Large intestine (tissue), 3 donors: ENCODE measurements at regions not wholly inside any gene's neighbourhood (a gene's known extent, or its start where the extent isn't known, plus 50 kb on each side); places are given as distances from the start of the nearest gene placed in this dataset.

Experiments used
- DNase-seq, 2 donors: peaks; one replicate each; pipeline versions ENCODE4 v3.0.0 to v3.0.0-alpha.2; 2013
- H3K27ac ChIP-seq: one replicate; pipeline ENCODE4 v1.5.1; 2013; ENCODE audit warnings: low read length
- H3K27me3 ChIP-seq: 2 replicates; pipeline ENCODE4 v1.6.1; 2013; ENCODE audit warnings: low read length; ENCODE audit not compliant: control insufficient read depth, insufficient read depth
- H3K36me3 ChIP-seq: 2 replicates; pipeline ENCODE4 v1.6.1; 2013; ENCODE audit warnings: low read length; ENCODE audit not compliant: control insufficient read depth, insufficient read depth
- H3K4me1 ChIP-seq: one replicate; pipeline ENCODE4 v1.6.1; 2013; ENCODE audit warnings: low read length; ENCODE audit not compliant: control insufficient read depth, insufficient read depth
- H3K4me3 ChIP-seq: one replicate; pipeline ENCODE4 v1.5.1; 2013; ENCODE audit warnings: low read length
- H3K9me3 ChIP-seq: one replicate; pipeline ENCODE4 v1.6.1; 2013; ENCODE audit warnings: mild to moderate bottlenecking, low read depth, low read length, moderate library complexity; ENCODE audit not compliant: control insufficient read depth
- WGBS: methylation state at CpG from one replicate; pipeline ENCODE4 v1.1.5; 2013; ENCODE audit warnings: low lambda C conversion rate; ENCODE audit not compliant: insufficient coverage; 5-methylcytosine and 5-hydroxymethylcytosine counted together

DNA sequence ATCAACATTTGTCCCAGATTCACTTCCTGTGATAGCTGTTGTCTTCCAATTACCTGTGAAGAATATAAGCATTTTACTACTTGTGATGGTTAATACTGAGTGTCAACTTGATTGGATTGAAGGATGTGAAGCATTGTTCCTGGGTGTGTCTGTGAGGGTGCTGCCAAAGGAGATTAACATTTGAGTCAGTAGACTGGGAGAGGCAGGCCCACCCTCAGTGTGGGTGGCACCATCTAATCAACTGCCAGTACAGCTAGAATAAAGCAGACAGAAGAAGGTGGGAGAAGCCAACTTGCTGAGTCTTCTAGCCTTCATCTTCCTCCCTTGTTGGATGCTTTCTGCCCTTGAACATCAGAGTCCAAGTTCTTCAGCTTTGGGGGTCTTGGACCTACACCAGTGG is 660.4 kb upstream of the GOT2 start:
- Histone ChIP-seq H3K36me3 (no peaks in the 10 kb centered on the region), H3K27ac (no peak overlapping the region), H3K9me3 (no peaks in the 10 kb centered on the region), H3K4me1 (no peaks in the 10 kb centered on the region), H3K4me3 (no peak overlapping the region), H3K27me3 (no peaks in the 10 kb centered on the region)
- DNase-seq: no peak

DNA sequence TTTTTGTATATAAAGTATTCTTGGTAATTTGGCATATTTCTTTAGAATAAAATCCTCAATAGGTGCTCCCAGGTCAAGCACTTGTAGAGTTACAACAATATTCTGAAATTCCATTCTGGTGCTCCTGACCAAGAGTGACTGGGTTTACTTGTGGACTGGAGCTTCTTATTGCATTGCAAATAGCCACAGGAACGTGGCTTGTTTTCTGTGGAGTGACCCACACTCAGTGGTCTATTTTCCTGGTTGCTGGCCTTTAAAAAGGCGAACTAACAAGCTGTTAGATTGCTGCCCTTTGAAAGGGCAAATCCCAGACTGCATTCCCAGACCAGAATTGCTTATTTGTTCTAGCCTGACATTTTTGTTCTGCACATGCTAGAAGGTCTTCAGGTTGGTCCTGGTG is 658.8 kb upstream of the GOT2 start:
- no peak overlapping the region for H3K27ac ChIP-seq
- H3K36me3 ChIP-seq: no peaks in the 10 kb centered on the region
- no peak overlapping the region for H3K4me3 ChIP-seq
- no peak for DNase-seq
- no CpG with 5 or more reads among the region's 2 CpGs for WGBS
- H3K9me3 ChIP-seq: no peaks in the 10 kb centered on the region
- no peaks in the 10 kb centered on the region for H3K4me1 ChIP-seq
- no peaks in the 10 kb centered on the region for H3K27me3 ChIP-seq

DNA sequence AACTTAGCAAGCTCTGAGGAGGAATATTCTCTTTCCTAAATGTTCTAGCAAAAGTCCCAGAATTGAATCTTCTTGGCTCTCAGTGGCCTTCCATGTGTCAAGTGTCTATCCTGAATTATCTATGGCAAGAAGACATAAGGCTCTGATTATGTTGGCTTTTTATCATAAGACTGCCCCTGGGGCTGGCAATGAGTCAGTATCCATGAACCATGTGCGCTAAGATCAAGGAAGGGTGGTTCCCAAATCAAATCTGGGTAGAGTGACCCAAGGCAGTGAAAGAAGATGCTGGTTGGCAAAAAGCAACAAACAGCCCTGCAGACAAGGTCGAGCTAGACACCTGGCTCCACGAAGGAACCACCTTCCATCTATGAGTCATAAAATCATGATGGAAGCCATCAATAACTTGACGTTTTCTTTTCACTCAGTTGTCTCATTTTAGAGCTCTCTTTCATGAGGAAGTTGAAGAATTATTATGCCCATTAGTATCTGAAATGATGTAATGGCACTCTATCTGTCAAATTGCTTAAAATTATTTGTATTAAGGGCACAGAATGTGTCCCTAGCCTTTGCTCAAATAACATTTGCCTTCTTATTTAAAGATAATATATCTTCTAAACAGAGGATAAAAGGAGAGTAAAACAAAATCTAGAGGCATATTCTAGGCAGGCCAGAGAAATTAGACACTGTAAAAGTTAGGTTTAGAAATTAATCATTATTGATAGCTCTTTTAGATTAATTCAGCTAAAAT is 657.7 kb upstream of the GOT2 start:
- no peaks in the 10 kb centered on the region for H3K27me3 ChIP-seq
- H3K9me3 ChIP-seq: no peaks in the 10 kb centered on the region
- no peaks in the 10 kb centered on the region for H3K36me3 ChIP-seq
- WGBS: 100% methylated on average over 1 of the region's 4 CpGs
- H3K4me3 ChIP-seq: no peak overlapping the region
- no peak for DNase-seq
- H3K27ac ChIP-seq: no peak overlapping the region
- no peaks in the 10 kb centered on the region for H3K4me1 ChIP-seq

DNA sequence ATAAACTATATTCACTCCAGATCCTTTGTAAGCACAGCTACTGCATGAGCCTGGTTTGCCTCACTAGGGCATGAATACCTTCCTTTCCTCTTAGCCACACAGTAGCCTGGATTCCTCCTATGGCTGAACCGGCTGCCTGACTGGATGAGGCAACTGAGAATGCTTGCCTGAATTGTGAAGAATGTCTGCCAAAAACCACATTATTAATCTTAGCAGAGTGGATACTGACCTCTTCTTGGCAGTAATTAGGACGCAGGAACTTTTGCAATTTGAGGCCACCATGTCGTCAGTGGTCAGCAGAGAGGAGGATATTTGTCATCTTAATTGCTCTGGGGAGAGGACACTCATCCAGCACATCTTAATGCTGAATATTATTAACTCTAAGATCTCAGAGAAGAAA is 651.8 kb upstream of the GOT2 start:
- Histone ChIP-seq H3K27ac (no peak overlapping the region), H3K36me3 (no peaks in the 10 kb centered on the region), H3K4me1 (no peaks in the 10 kb centered on the region), H3K9me3 (no peaks in the 10 kb centered on the region), H3K4me3 (no peak overlapping the region), H3K27me3 (no peaks in the 10 kb centered on the region)
- DNase-seq: peak; percentile 11 to 12
- 70% methylated on average over 2 of the region's 3 CpGs for WGBS

DNA sequence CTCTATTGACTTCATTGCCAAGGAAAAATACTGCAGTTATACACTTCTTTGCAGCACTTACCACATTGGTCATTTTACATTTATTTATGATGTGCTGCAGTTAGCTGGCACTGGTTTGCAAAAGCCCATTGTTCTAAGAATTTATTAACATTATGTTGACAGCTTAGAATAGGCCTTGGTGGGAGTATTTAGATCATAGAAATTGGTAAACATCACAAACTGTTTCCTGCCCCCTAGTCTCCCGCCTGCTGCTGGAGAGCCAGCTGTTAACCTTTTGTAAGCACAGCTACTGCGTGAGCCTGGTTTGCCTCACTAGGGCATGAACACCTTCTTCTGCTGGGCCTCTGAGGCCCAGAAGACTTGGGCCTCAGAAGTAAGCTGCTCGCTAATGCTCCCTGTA is 651.4 kb upstream of the GOT2 start:
- no peak for DNase-seq
- no peaks in the 10 kb centered on the region for H3K27me3 ChIP-seq
- no peak overlapping the region for H3K4me3 ChIP-seq
- H3K27ac ChIP-seq: no peak overlapping the region
- H3K9me3 ChIP-seq: no peaks in the 10 kb centered on the region
- WGBS: no CpG with 5 or more reads among the region's 3 CpGs
- no peaks in the 10 kb centered on the region for H3K36me3 ChIP-seq
- no peaks in the 10 kb centered on the region for H3K4me1 ChIP-seq

DNA sequence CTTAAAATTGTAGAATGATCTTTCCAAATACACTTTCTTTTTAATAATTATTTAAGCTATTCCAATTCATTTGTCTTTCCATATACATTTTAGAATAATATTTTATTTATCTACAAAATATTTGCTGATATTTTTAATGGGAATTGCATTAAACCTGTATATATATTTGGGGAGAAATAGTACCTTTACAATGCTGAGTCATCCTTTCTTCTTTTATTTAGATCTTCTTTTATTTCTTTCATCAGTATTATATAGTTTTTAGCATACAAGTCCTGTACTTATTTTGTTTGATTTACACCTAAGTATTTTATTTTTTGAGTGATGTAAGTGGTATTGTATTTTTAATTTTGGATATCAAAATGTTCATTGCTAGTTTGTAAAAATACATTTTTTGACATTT is 639.5 kb upstream of the GOT2 start:
- H3K4me1 ChIP-seq: no peaks in the 10 kb centered on the region
- H3K36me3 ChIP-seq: no peaks in the 10 kb centered on the region
- H3K27ac ChIP-seq: no peak overlapping the region
- H3K9me3 ChIP-seq: no peaks in the 10 kb centered on the region
- H3K27me3 ChIP-seq: no peaks in the 10 kb centered on the region
- no peak for DNase-seq
- no peak overlapping the region for H3K4me3 ChIP-seq

DNA sequence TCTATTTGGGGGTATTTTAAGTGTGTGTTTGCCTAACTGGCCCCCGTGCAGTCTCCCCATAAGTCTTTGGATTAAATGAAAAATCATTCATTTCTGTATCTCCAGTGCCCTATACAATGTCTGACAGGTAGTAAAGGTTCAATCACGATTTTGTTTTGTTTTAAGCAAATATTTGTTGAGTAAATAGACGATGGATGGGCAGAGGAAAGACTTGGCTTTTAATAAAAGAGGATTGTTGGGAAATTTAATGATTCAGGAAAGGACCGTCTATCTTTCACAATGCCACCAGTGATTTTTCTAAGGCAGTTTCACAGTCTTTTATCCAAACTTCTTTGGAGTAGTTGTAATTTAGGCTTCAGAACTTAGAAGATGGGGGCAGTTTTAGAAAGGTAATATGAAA is 636.6 kb upstream of the GOT2 start:
- WGBS: 55% methylated on average over 3 of the region's 4 CpGs
- Histone ChIP-seq H3K27me3 (no peaks in the 10 kb centered on the region), H3K4me1 (no peaks in the 10 kb centered on the region), H3K4me3 (no peak overlapping the region), H3K9me3 (no peaks in the 10 kb centered on the region), H3K27ac (no peak overlapping the region), H3K36me3 (no peaks in the 10 kb centered on the region)
- DNase-seq: no peak

DNA sequence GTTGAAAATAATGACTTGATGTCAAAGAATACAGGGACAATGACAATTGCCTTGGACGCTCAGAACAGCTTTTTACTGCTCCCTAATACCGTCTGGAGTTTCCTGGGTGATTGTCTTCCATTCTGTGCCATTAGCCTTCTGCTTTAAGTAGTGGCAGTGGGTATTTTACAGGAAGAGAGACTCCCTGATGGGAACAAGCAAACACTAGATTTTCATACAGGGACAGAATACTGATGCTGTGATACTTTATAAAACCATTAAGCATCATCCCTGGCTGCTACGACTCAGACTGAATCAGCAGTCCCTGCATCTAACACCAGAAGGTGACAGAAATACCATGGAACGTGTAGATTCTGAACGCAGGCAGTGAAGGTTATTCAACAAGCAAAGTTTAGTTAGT is 635.4 kb upstream of the GOT2 start:
- DNase-seq: no peak
- no peak overlapping the region for H3K27ac ChIP-seq
- no peak overlapping the region for H3K4me3 ChIP-seq
- H3K4me1 ChIP-seq: no peaks in the 10 kb centered on the region
- whole genome bisulfite sequencing: no CpG with 5 or more reads among the region's 5 CpGs
- no peaks in the 10 kb centered on the region for H3K27me3 ChIP-seq
- H3K36me3 ChIP-seq: no peaks in the 10 kb centered on the region
- no peaks in the 10 kb centered on the region for H3K9me3 ChIP-seq

DNA sequence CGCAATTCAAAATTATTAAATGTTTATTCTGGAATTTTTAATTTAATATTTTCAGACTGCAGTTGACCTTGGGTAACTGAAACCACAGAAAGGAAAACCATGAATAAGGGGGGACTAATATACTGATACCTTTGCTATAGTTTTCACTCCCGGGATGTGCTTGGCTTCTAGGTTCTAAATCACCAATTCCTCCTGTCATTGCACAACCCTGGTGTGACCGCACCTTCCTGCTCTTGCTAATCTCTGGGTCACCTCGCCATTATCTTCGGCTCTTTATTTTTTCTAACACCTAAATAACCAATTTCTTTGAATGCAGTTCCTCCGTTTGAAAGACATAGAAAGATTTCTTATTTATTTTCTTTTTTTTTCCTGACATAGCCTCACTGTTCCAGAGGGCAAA is 634.5 kb upstream of the GOT2 start:
- DNase-seq: no peak
- H3K27ac ChIP-seq: no peak overlapping the region
- no peaks in the 10 kb centered on the region for H3K9me3 ChIP-seq
- H3K36me3 ChIP-seq: no peaks in the 10 kb centered on the region
- H3K4me3 ChIP-seq: no peak overlapping the region
- 89% methylated on average over 5 of the region's 6 CpGs for WGBS
- H3K4me1 ChIP-seq: no peaks in the 10 kb centered on the region
- no peaks in the 10 kb centered on the region for H3K27me3 ChIP-seq

DNA sequence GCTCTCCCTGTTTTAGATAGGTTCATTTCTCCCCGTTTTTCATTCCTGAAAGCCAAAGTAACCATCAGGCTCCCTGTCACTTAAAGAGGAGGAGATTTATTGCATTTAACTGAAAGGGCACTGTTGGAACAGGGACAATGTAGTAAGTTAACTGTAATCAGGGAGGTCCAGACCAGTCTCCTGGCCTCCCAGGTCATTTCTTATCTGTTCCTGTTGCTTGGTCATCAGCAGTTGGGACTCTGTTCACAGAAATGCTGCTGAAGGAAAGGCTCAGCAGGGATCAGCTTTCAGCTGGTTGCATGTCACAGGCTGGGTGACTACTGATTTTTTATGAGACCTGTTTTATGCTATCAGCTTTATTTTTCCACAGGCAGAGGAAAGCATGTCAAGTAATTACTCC is 622.6 kb upstream of the GOT2 start:
- no CpG with 5 or more reads among the region's 1 CpG for WGBS
- H3K4me1 ChIP-seq: no peaks in the 10 kb centered on the region

DNA sequence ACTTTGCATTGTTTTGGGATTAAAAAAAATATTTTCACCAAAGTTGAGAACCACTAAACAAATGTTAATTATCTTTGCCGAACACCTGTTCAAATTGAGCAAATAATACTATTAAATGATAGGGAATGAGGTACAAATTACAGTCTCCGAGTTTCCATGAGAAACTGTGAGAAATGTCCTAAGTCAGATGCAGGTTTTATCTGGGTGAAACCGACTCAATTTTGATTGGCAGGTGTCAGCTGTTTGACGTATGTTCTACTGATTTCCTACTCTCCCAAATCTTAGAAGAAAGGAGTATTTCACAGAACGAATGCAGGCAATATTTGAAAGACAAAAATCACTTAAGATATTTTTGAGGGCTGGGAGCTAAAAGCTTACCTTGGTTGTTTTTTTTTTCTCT is 622.0 kb upstream of the GOT2 start:
- Histone ChIP-seq H3K9me3 (no peaks in the 10 kb centered on the region), H3K4me3 (no peak overlapping the region), H3K27me3 (no peaks in the 10 kb centered on the region), H3K4me1 (no peaks in the 10 kb centered on the region), H3K27ac (no peak overlapping the region), H3K36me3 (no peaks in the 10 kb centered on the region)
- DNase-seq: no peak
- WGBS: 46% methylated on average over 2 of the region's 5 CpGs

More for the DNA sequence above, 622.6 kb upstream of the GOT2 start:
- Histone ChIP-seq H3K27ac (no peak overlapping the region), H3K9me3 (no peaks in the 10 kb centered on the region), H3K4me3 (no peak overlapping the region), H3K36me3 (no peaks in the 10 kb centered on the region), H3K27me3 (no peaks in the 10 kb centered on the region)
- DNase-seq: no peak
